ENCODE measurements at regions not wholly inside any gene's neighbourhood (a gene's known extent, or its start where the extent isn't known, plus 50 kb on each side); places are given as distances from the start of the nearest gene placed in this dataset.
"Not testable (repeated sequence)": the region's sequence is repeated elsewhere in the genome, so short reads cannot be mapped to it uniquely, and the experiment has no call there.

DNA sequence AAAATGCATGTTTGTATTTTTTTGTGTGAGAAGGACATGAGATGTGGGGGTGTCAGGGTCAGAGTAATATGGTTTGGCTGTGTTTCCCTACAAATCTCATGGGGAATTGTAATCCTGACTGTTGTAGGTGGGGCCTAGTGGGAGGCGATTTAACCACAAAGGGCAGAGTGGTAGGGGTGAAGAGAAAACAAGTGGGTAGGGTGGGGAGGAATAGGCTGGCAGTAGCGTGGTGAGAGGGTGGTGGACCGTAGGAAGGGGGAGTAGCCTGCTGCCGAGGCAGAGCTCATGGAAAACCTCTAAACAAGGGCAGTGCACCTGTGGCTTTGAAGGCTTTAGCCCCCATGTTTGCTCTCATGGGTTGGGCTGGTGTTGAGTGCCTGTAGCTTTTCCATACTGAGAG lies 152.8 kb upstream of the ZNF519 start:
- DNase-seq (ENCODE audit: low spot score in 2 of 2) (no peak), ATAC-seq (replicated peaks; ENCODE audit: extremely low read depth, poor library complexity, severe bottlenecking) (no peak)
- Mint-ChIP-seq H3K4me1 (no peaks in the 10 kb centered on the region), H3K36me3 (ENCODE audit: insufficient read depth) (no peaks in the 10 kb centered on the region), H3K27me3 (no peaks in the 10 kb centered on the region), H3K4me3 (no peak overlapping the region), H3K9me3 (no peaks in the 10 kb centered on the region), H3K27ac (ENCODE audit: low read depth) (no peak overlapping the region)

GRCh38 chr18:14275391-14275790 lies 143.2 kb upstream of the ZNF519 start:
- H3K4me3 Mint-ChIP-seq; DNase-seq (ENCODE audit: low spot score in 2 of 2); ATAC-seq (replicated peaks; ENCODE audit: extremely low read depth, poor library complexity, severe bottlenecking); H3K36me3 Mint-ChIP-seq (ENCODE audit: insufficient read depth); H3K27me3 Mint-ChIP-seq; H3K4me1 Mint-ChIP-seq; H3K27ac Mint-ChIP-seq (ENCODE audit: low read depth); H3K9me3 Mint-ChIP-seq: not testable (repeated sequence)

GRCh38 chr18:14265637-14266410 lies 133.6 kb upstream of the ZNF519 start:
- not testable (repeated sequence) for DNase-seq (ENCODE audit: low spot score in 2 of 2); H3K36me3 Mint-ChIP-seq (ENCODE audit: insufficient read depth); H3K9me3 Mint-ChIP-seq; H3K4me1 Mint-ChIP-seq; H3K27me3 Mint-ChIP-seq; ATAC-seq (replicated peaks; ENCODE audit: extremely low read depth, poor library complexity, severe bottlenecking); H3K27ac Mint-ChIP-seq (ENCODE audit: low read depth); H3K4me3 Mint-ChIP-seq

GRCh38 chr18:14262786-14263185 lies 130.6 kb upstream of the ZNF519 start:
- H3K9me3 Mint-ChIP-seq; H3K4me3 Mint-ChIP-seq; DNase-seq (ENCODE audit: low spot score in 2 of 2): not testable (repeated sequence)

GRCh38 chr18:14250084-14250677 lies 117.9 kb upstream of the ZNF519 start:
- ATAC-seq (replicated peaks; ENCODE audit: extremely low read depth, poor library complexity, severe bottlenecking); H3K4me3 Mint-ChIP-seq; DNase-seq (ENCODE audit: low spot score in 2 of 2); H3K9me3 Mint-ChIP-seq; H3K36me3 Mint-ChIP-seq (ENCODE audit: insufficient read depth); H3K27me3 Mint-ChIP-seq; H3K4me1 Mint-ChIP-seq; H3K27ac Mint-ChIP-seq (ENCODE audit: low read depth): not testable (repeated sequence)

More at GRCh38 chr18:14262786-14263185, 130.6 kb upstream of the ZNF519 start:
- not testable (repeated sequence) for ATAC-seq (replicated peaks; ENCODE audit: extremely low read depth, poor library complexity, severe bottlenecking); H3K4me1 Mint-ChIP-seq; H3K27me3 Mint-ChIP-seq; H3K27ac Mint-ChIP-seq (ENCODE audit: low read depth); H3K36me3 Mint-ChIP-seq (ENCODE audit: insufficient read depth)

- H3K27ac Mint-ChIP-seq (ENCODE audit: low read depth); H3K36me3 Mint-ChIP-seq (ENCODE audit: insufficient read depth); H3K4me3 Mint-ChIP-seq; DNase-seq (ENCODE audit: low spot score in 2 of 2); H3K9me3 Mint-ChIP-seq; ATAC-seq (replicated peaks; ENCODE audit: extremely low read depth, poor library complexity, severe bottlenecking); H3K4me1 Mint-ChIP-seq; H3K27me3 Mint-ChIP-seq: not testable (repeated sequence)
Measured at GRCh38 chr18:14239224-14239623, 107.0 kb upstream of the ZNF519 start.

DNA sequence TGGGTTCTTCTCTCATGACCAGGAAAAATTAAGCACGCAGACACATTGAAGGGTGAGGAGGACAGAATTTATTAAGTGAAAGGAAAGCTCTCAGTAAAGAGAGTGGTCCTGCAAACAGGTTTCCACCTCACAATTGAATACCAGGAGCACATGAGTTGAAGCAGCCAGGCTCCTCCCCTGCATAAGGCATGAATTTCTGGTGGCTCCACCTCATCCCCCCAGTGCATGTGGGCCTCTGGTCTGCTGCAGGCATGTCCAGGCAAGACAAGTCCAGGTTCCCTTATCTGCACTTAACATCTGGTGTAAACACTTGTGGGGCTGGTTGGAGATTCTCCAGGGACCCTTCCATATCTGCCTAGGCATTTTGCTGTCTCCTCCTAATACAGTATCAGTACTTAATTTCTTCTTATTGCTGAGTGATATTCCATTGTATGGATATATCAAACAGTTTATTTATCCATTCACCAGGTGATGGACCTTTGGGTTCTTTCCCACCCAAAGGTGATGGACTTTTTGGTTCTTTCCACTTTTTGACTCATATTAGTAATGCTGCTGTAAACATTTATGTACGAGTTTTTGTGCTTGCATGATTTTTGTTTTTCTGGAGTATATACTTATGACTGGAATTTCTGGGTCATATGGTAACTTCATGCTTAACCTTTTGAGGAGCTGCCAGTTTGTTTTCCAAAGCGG lies 104.3 kb upstream of the ZNF519 start:
- not testable (repeated sequence) for H3K27me3 Mint-ChIP-seq; ATAC-seq (replicated peaks; ENCODE audit: extremely low read depth, poor library complexity, severe bottlenecking); H3K4me3 Mint-ChIP-seq; DNase-seq (ENCODE audit: low spot score in 2 of 2); H3K36me3 Mint-ChIP-seq (ENCODE audit: insufficient read depth); H3K4me1 Mint-ChIP-seq; H3K27ac Mint-ChIP-seq (ENCODE audit: low read depth); H3K9me3 Mint-ChIP-seq

- not testable (repeated sequence) for ATAC-seq (replicated peaks; ENCODE audit: extremely low read depth, poor library complexity, severe bottlenecking); H3K9me3 Mint-ChIP-seq; H3K36me3 Mint-ChIP-seq (ENCODE audit: insufficient read depth); H3K27me3 Mint-ChIP-seq; DNase-seq (ENCODE audit: low spot score in 2 of 2); H3K4me3 Mint-ChIP-seq; H3K4me1 Mint-ChIP-seq
- H3K27ac Mint-ChIP-seq (ENCODE audit: low read depth) = peak overlapping the region; percentile 41
Measured at GRCh38 chr18:14225286-14225679, 93.0 kb upstream of the ZNF519 start.

- H3K36me3 Mint-ChIP-seq (ENCODE audit: insufficient read depth); H3K27ac Mint-ChIP-seq (ENCODE audit: low read depth); H3K27me3 Mint-ChIP-seq; H3K4me3 Mint-ChIP-seq; H3K4me1 Mint-ChIP-seq; ATAC-seq (replicated peaks; ENCODE audit: extremely low read depth, poor library complexity, severe bottlenecking); DNase-seq (ENCODE audit: low spot score in 2 of 2); H3K9me3 Mint-ChIP-seq: not testable (repeated sequence)
Measured at GRCh38 chr18:14224551-14225285, 92.5 kb upstream of the ZNF519 start.

DNA sequence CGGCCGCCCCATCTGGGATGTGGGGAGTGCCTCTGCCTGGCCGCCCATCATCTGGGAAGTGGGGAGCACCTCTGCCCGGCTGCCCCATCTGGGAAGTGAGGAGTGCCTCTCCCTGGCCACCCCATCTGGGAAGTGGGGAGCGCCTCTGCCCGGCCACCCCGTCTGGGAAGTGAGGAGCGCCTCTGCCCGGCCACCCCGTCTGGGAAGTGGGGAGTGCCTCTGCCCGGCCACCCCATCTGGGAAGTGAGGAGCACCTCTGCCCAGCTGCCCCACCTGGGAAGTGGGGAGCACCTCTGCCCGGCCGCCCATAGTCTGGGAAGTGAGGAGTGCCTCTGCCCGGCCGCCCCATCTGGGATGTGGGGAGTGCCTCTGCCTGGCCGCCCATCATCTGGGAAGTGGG lies 91.7 kb upstream of the ZNF519 start:
- H3K27me3 Mint-ChIP-seq; H3K4me3 Mint-ChIP-seq; H3K4me1 Mint-ChIP-seq; DNase-seq (ENCODE audit: low spot score in 2 of 2); H3K36me3 Mint-ChIP-seq (ENCODE audit: insufficient read depth); H3K27ac Mint-ChIP-seq (ENCODE audit: low read depth); H3K9me3 Mint-ChIP-seq; ATAC-seq (replicated peaks; ENCODE audit: extremely low read depth, poor library complexity, severe bottlenecking): not testable (repeated sequence)

- not testable (repeated sequence) for H3K9me3 Mint-ChIP-seq; DNase-seq (ENCODE audit: low spot score in 2 of 2); ATAC-seq (replicated peaks; ENCODE audit: extremely low read depth, poor library complexity, severe bottlenecking); H3K27me3 Mint-ChIP-seq; H3K4me3 Mint-ChIP-seq; H3K36me3 Mint-ChIP-seq (ENCODE audit: insufficient read depth); H3K4me1 Mint-ChIP-seq; H3K27ac Mint-ChIP-seq (ENCODE audit: low read depth)
Measured at GRCh38 chr18:14223231-14223822, 91.1 kb upstream of the ZNF519 start.
